ENCODE measurements at regions not wholly inside any gene's neighbourhood (a gene's known extent, or its start where the extent isn't known, plus 50 kb on each side); places are given as distances from the start of the nearest gene placed in this dataset.

DNA sequence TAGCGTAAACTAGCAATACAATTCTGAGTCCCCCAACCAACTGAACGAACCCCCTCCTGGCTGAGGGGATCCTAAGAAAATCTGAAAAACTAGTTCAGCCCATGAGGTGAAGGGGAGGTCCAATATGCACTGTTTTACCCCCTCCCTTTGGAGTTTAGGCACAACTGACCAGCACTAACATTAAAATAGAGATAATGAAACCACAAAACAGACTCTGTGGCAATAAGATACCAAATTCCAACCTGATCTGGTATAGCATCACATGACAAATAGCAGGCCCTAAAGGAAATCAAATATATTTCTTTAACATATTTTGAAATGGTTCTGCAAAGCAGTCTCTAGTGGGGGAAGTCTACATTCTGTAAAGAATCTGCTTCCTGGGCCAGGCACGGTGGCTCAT lies 522.5 kb downstream of the TYW1 start (continued):
- TF ChIP-seq SIX5 (IDR thresholded peaks at IDR 0.05; ENCODE audit: low read depth, low read length) (no peak), RBBP5 (IDR thresholded peaks at IDR 0.05; ENCODE audit: borderline replicate concordance, low read depth, low read length) (no peak), BRCA1 (IDR thresholded peaks at IDR 0.05; ENCODE audit: low read depth, low read length) (no peak)

Data from H1 (cell line).